GM12892 (cell line): ENCODE measurements at regions not wholly inside any gene's neighbourhood (a gene's known extent, or its start where the extent isn't known, plus 50 kb on each side); places are given as distances from the start of the nearest gene placed in this dataset.

ENCODE experiments used
- POLR2A ChIP-seq: IDR thresholded peaks from 2 replicates; pipeline ENCODE4 v1.6.1; 2011; ENCODE audit warnings: low read depth, low read length, control low read depth
- TAF1 ChIP-seq: IDR thresholded peaks from 2 replicates; pipeline ENCODE4 v1.6.1; 2011; ENCODE audit warnings: low read depth, mild to moderate bottlenecking, control low read depth, low read length, borderline replicate concordance

DNA sequence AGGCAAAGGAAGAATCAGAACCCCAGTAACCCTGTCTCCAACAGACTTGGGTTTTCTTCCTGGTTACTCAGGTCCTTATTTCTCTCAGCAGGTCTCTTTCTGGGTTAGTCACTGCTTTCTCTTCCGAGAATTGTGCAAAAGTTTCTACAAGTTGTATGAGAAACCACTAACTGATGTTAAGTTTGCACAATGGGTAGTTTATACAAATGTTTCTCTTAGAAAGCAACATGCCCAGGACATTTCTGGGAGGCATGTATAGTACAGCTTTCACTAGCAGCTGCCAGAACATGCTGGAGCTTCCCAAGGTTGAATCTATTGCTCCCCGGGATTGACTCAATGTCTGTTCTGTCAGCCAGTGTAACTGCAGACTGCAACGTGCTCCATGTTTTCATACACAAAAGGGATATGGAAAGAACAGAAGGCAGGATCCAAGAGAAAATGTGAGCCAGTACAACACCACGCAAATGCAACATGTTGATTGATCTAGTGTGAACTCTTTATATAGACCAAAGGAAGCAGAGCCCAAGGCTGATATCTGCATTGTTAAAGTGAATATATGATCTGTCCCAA is 887.8 kb downstream of the MCTP2 start:
- TF ChIP-seq POLR2A = no peak
- no peak for TF ChIP-seq TAF1
